HepG2 (cell line): ENCODE measurements at regions not wholly inside any gene's neighbourhood (a gene's known extent, or its start where the extent isn't known, plus 50 kb on each side); places are given as distances from the start of the nearest gene placed in this dataset.

ENCODE experiments used
- FOXA3 ChIP-seq: IDR thresholded peaks from 2 replicates; pipeline ENCODE4 v1.6.1; 2016; ENCODE audit warnings: missing genetic modification reagents, missing compliant biosample characterization
- IKZF1 ChIP-seq: fragments of 450-650 bp; IDR thresholded peaks from 2 replicates; pipeline ENCODE4 v1.7.1; 2016
- JUND ChIP-seq: sonication (generic); formaldehyde crosslinking; IDR thresholded peaks from 2 replicates; pipeline ENCODE4 v1.8.0; 2022; ENCODE audit warnings: mild to moderate bottlenecking, missing genetic modification reagents
- KDM5A ChIP-seq: fragments of 200-600 bp; sonication (generic); IDR thresholded peaks from 2 replicates; pipeline ENCODE4 v1.7.0; 2018; ENCODE audit warnings: antibody characterized with exemption, mild to moderate bottlenecking, low read length, borderline replicate concordance
- NCOA2 ChIP-seq: sonication (generic); formaldehyde crosslinking; IDR thresholded peaks from 2 replicates; pipeline ENCODE4 v1.8.0; 2022; ENCODE audit warnings: inconsistent platforms
- SOX13 ChIP-seq, 3 experiments: fragments of 450-650 bp in 1 of 3; sonication (generic) in 1 of 3; formaldehyde crosslinking in 1 of 3; IDR thresholded peaks in 2 of 3; conservative IDR thresholded peaks in 1 of 3; 2 replicates each; pipeline versions ENCODE4 v1.5.0 to v1.6.1; 2016 to 2020; ENCODE audit warnings: antibody characterized with exemption in 1 of 3, mild to moderate bottlenecking in 1 of 3, missing compliant biosample characterization in 1 of 3, missing genetic modification reagents in 1 of 3, moderate library complexity in 1 of 3
- SOX6 ChIP-seq, 2 experiments: fragments of 450-650 bp in 1 of 2; sonication (generic) in 1 of 2; formaldehyde crosslinking in 1 of 2; IDR thresholded peaks; 2 replicates each; pipeline versions ENCODE4 v1.4.0 to v1.6.1; 2017 to 2020; ENCODE audit warnings: antibody characterized with exemption in 1 of 2, mild to moderate bottlenecking in 1 of 2, missing genetic modification reagents in 1 of 2
- STAT5B ChIP-seq: sonication (generic); formaldehyde crosslinking; IDR thresholded peaks from 2 replicates; pipeline ENCODE4 v1.4.0; 2020; ENCODE audit warnings: missing genetic modification reagents
- TIGD3 ChIP-seq: sonication (generic); formaldehyde crosslinking; IDR thresholded peaks from 2 replicates; pipeline ENCODE4 v1.5.1; 2020; ENCODE audit warnings: mild to moderate bottlenecking, missing genetic modification reagents, borderline replicate concordance
- TOE1 ChIP-seq: sonication (generic); formaldehyde crosslinking; IDR thresholded peaks from 2 replicates; pipeline ENCODE4 v1.4.0; 2020; ENCODE audit warnings: mild to moderate bottlenecking, missing genetic modification reagents
- ZMAT3 ChIP-seq: sonication (generic); formaldehyde crosslinking; conservative IDR thresholded peaks from 2 replicates; pipeline ENCODE4 v1.7.0; 2021; ENCODE audit warnings: missing genetic modification reagents
- ZNF383 ChIP-seq: sonication (generic); formaldehyde crosslinking; IDR thresholded peaks from 2 replicates; pipeline ENCODE4 v1.4.0; 2020; ENCODE audit warnings: missing genetic modification reagents, mild to moderate bottlenecking, borderline replicate concordance
- ZNF549 ChIP-seq: sonication (generic); formaldehyde crosslinking; IDR thresholded peaks from 2 replicates; pipeline ENCODE4 v1.5.0; 2020; ENCODE audit warnings: missing genetic modification reagents
- ZNF75D ChIP-seq: sonication (generic); formaldehyde crosslinking; IDR thresholded peaks from 2 replicates; pipeline ENCODE4 v1.8.1; 2023; ENCODE audit warnings: missing genetic modification reagents, mild to moderate bottlenecking, borderline replicate concordance
- ZZZ3 ChIP-seq: sonication (generic); formaldehyde crosslinking; IDR thresholded peaks from 2 replicates; pipeline ENCODE4 v1.4.0; 2020; ENCODE audit warnings: missing genetic modification reagents, mild to moderate bottlenecking, borderline replicate concordance
- TF ChIP-seq, protein P1 (sequence below): IDR thresholded peaks from 2 replicates; pipeline ENCODE4 v1.4.0; 2020; ENCODE audit warnings: mild to moderate bottlenecking, missing genetic modification reagents
- TF ChIP-seq, protein P2 (sequence below): IDR thresholded peaks from 2 replicates; pipeline ENCODE4 v1.6.1; 2012; ENCODE audit warnings: low read depth, low read length, improper control_type of control experiment
- TF ChIP-seq, protein P3 (sequence below): sonication (generic); formaldehyde crosslinking; IDR thresholded peaks from 2 replicates; pipeline ENCODE4; 2020; ENCODE audit warnings: missing genetic modification reagents, mild to moderate bottlenecking, borderline replicate concordance
- TF ChIP-seq, protein P4 (sequence below): sonication (generic); formaldehyde crosslinking; IDR thresholded peaks from 2 replicates; pipeline ENCODE4 v1.4.0; 2020; ENCODE audit warnings: mild to moderate bottlenecking, missing genetic modification reagents

GRCh38 chrX:122115604-122116003, 1068.2 kb downstream of the GLUD2 start (continued):
- TF ChIP-seq, protein P1, sequence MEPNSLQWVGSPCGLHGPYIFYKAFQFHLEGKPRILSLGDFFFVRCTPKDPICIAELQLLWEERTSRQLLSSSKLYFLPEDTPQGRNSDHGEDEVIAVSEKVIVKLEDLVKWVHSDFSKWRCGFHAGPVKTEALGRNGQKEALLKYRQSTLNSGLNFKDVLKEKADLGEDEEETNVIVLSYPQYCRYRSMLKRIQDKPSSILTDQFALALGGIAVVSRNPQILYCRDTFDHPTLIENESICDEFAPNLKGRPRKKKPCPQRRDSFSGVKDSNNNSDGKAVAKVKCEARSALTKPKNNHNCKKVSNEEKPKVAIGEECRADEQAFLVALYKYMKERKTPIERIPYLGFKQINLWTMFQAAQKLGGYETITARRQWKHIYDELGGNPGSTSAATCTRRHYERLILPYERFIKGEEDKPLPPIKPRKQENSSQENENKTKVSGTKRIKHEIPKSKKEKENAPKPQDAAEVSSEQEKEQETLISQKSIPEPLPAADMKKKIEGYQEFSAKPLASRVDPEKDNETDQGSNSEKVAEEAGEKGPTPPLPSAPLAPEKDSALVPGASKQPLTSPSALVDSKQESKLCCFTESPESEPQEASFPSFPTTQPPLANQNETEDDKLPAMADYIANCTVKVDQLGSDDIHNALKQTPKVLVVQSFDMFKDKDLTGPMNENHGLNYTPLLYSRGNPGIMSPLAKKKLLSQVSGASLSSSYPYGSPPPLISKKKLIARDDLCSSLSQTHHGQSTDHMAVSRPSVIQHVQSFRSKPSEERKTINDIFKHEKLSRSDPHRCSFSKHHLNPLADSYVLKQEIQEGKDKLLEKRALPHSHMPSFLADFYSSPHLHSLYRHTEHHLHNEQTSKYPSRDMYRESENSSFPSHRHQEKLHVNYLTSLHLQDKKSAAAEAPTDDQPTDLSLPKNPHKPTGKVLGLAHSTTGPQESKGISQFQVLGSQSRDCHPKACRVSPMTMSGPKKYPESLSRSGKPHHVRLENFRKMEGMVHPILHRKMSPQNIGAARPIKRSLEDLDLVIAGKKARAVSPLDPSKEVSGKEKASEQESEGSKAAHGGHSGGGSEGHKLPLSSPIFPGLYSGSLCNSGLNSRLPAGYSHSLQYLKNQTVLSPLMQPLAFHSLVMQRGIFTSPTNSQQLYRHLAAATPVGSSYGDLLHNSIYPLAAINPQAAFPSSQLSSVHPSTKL (CRISPR knock-in tag), result peak; percentile 37; the same call in 1 of the 2 replicates
- TF ChIP-seq, protein P2, sequence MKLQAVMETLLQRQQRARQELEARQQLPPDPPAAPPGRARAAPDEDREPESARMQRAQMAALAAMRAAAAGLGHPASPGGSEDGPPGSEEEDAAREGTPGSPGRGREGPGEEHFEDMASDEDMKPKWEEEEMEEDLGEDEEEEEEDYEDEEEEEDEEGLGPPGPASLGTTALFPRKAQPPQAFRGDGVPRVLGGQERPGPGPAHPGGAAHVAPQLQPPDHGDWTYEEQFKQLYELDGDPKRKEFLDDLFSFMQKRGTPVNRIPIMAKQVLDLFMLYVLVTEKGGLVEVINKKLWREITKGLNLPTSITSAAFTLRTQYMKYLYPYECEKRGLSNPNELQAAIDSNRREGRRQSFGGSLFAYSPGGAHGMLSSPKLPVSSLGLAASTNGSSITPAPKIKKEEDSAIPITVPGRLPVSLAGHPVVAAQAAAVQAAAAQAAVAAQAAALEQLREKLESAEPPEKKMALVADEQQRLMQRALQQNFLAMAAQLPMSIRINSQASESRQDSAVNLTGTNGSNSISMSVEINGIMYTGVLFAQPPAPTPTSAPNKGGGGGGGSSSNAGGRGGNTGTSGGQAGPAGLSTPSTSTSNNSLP, result no peak
- TF ChIP-seq ZNF383 (CRISPR knock-in tag) (no peak), ZNF75D (CRISPR knock-in tag) (no peak), STAT5B (CRISPR knock-in tag) (no peak), ZMAT3 (CRISPR knock-in tag) (no peak), FOXA3 (CRISPR knock-in tag) (peak; percentile 47; the same call in 1 of the 2 replicates), ZZZ3 (CRISPR knock-in tag) (no peak), TOE1 (CRISPR knock-in tag) (no peak), KDM5A (no peak), TIGD3 (CRISPR knock-in tag) (no peak), ZNF549 (CRISPR knock-in tag) (no peak), JUND (CRISPR knock-in tag) (no peak), SOX13 (IDR thresholded peaks at IDR 0.05) (no peak), SOX13 (CRISPR knock-in tag; conservative IDR thresholded peaks at IDR 0.05 in 1 of 2, IDR thresholded peaks at IDR 0.05 in 1 of 2) (peak in 1 of 2 experiments; percentile 73; a peak in 2 of 4 replicates), SOX6 (IDR thresholded peaks at IDR 0.05) (no peak), SOX6 (CRISPR knock-in tag; IDR thresholded peaks at IDR 0.05) (peak; percentile 29; the same call in 1 of the 2 replicates), NCOA2 (CRISPR knock-in tag) (0 out of 2 replicates have a peak, but pooled peaks have one; percentile 22), IKZF1 (no peak)
- TF ChIP-seq, protein P3, sequence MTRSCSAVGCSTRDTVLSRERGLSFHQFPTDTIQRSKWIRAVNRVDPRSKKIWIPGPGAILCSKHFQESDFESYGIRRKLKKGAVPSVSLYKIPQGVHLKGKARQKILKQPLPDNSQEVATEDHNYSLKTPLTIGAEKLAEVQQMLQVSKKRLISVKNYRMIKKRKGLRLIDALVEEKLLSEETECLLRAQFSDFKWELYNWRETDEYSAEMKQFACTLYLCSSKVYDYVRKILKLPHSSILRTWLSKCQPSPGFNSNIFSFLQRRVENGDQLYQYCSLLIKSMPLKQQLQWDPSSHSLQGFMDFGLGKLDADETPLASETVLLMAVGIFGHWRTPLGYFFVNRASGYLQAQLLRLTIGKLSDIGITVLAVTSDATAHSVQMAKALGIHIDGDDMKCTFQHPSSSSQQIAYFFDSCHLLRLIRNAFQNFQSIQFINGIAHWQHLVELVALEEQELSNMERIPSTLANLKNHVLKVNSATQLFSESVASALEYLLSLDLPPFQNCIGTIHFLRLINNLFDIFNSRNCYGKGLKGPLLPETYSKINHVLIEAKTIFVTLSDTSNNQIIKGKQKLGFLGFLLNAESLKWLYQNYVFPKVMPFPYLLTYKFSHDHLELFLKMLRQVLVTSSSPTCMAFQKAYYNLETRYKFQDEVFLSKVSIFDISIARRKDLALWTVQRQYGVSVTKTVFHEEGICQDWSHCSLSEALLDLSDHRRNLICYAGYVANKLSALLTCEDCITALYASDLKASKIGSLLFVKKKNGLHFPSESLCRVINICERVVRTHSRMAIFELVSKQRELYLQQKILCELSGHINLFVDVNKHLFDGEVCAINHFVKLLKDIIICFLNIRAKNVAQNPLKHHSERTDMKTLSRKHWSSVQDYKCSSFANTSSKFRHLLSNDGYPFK (CRISPR knock-in tag), result no peak
- TF ChIP-seq, protein P4, sequence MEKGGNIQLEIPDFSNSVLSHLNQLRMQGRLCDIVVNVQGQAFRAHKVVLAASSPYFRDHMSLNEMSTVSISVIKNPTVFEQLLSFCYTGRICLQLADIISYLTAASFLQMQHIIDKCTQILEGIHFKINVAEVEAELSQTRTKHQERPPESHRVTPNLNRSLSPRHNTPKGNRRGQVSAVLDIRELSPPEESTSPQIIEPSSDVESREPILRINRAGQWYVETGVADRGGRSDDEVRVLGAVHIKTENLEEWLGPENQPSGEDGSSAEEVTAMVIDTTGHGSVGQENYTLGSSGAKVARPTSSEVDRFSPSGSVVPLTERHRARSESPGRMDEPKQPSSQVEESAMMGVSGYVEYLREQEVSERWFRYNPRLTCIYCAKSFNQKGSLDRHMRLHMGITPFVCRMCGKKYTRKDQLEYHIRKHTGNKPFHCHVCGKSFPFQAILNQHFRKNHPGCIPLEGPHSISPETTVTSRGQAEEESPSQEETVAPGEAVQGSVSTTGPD (CRISPR knock-in tag), result no peak
